SK-N-SH (cell line): ENCODE measurements at regions not wholly inside any gene's neighbourhood (a gene's known extent, or its start where the extent isn't known, plus 50 kb on each side); places are given as distances from the start of the nearest gene placed in this dataset.

Experiments
- CTCF ChIA-PET: fragments of 300-600, 350-600 bp; formaldehyde crosslinking; extraction: SDS; loops from one replicate; lab custom pipeline; 2021; lab: Yijun Ruan, JAX
- POLR2A ChIA-PET: fragments of 350-600 bp; sonication (Branson Sonifier 250); formaldehyde crosslinking; extraction: SDS; loops from one replicate; lab custom pipeline; 2020; ENCODE audit warnings: antibody characterized with exemption, inconsistent platforms; lab: Yijun Ruan, JAX
- DNase-seq: peaks from one replicate; pipeline ENCODE4 v3.0.0; 2012
- H2AFZ ChIP-seq: fragments of 200-600 bp; sonication (generic); 2 replicates; pipeline ENCODE4 v1.8.1; 2016; ENCODE audit warnings: antibody characterized with exemption, mild to moderate bottlenecking, low read depth
- H3F3A ChIP-seq: fragments of 200-600 bp; sonication (generic); replicated peaks from 2 replicates; pipeline ENCODE3; 2016; ENCODE audit warnings: antibody characterized with exemption, mild to moderate bottlenecking; ENCODE audit not compliant: insufficient read depth
- H3K27ac ChIP-seq, 2 experiments: fragments of 200-500 bp in 1 of 2; fragments of 200-600 bp in 1 of 2; sonication (Bioruptor generic) in 1 of 2; sonication (generic), shearing (Covaris generic) in 1 of 2; 2 replicates each; pipeline versions ENCODE4 v1.5.1 to v1.6.1; 2014 to 2016; ENCODE audit warnings: low read depth in 2 of 2, inconsistent platforms in 1 of 2, low read length in 1 of 2, mild to moderate bottlenecking in 1 of 2, mixed read lengths in 1 of 2
- H3K27me3 ChIP-seq: fragments of 200-600 bp; sonication (generic), shearing (Covaris generic); 2 replicates; pipeline ENCODE4 v1.6.1; 2016; ENCODE audit warnings: mixed run types; ENCODE audit not compliant: insufficient read depth
- H3K36me3 ChIP-seq, 2 experiments: fragments of 200-500 bp in 1 of 2; fragments of 200-600 bp in 1 of 2; sonication (Bioruptor generic) in 1 of 2; sonication (generic) in 1 of 2; replicated peaks in 1 of 2; 2 replicates each; pipeline versions ENCODE3 to v1.5.1; 2014 to 2016; ENCODE audit warnings: low read length in 1 of 2, mild to moderate bottlenecking in 1 of 2; ENCODE audit not compliant: insufficient read depth in 2 of 2, control insufficient read depth in 1 of 2
- H3K4me1 ChIP-seq, 2 experiments: fragments of 200-500 bp in 1 of 2; fragments of 200-600 bp in 1 of 2; sonication (Bioruptor generic) in 1 of 2; sonication (generic), shearing (Covaris generic) in 1 of 2; 2 replicates each; pipeline versions ENCODE4 v1.5.1 to v1.6.1; 2014 to 2016; ENCODE audit warnings: low read depth in 1 of 2, low read length in 1 of 2, mixed run types in 1 of 2; ENCODE audit not compliant: insufficient read depth in 2 of 2, control insufficient read depth in 1 of 2
- H3K4me2 ChIP-seq: fragments of 200-600 bp; sonication (generic), shearing (Covaris generic); 2 replicates; pipeline ENCODE4 v1.6.1; 2017; ENCODE audit warnings: mixed run types
- H3K4me3 ChIP-seq, 2 experiments: fragments of 200-500 bp in 1 of 2; fragments of 200-600 bp in 1 of 2; sonication (Bioruptor generic) in 1 of 2; sonication (generic), shearing (Covaris generic) in 1 of 2; 2 replicates each; pipeline versions ENCODE4 v1.5.1 to v1.8.1; 2014 to 2016; ENCODE audit warnings: low read depth in 2 of 2, inconsistent platforms in 1 of 2, low read length in 1 of 2, mild to moderate bottlenecking in 1 of 2, mixed read lengths in 1 of 2, moderate library complexity in 1 of 2
- H3K79me2 ChIP-seq: fragments of 200-600 bp; sonication (generic); 2 replicates; pipeline ENCODE4 v1.8.1; 2017; ENCODE audit warnings: mild to moderate bottlenecking; ENCODE audit not compliant: insufficient read depth
- H3K9ac ChIP-seq: fragments of 200-600 bp; sonication (generic); 2 replicates; pipeline ENCODE4 v1.6.1; 2017; ENCODE audit warnings: mixed run types
- H3K9me2 ChIP-seq: fragments of 200-600 bp; sonication (generic); 2 replicates; pipeline ENCODE4 v1.6.1; 2017; ENCODE audit warnings: mixed run types
- H3K9me3 ChIP-seq: fragments of 200-600 bp; sonication (generic); 2 replicates; pipeline ENCODE4 v1.6.1; 2017; ENCODE audit warnings: mixed run types, mild to moderate bottlenecking, moderate library complexity
- H4K20me1 ChIP-seq: fragments of 200-600 bp; sonication (generic); 2 replicates; pipeline ENCODE4 v1.6.1; 2017; ENCODE audit warnings: mild to moderate bottlenecking, mixed run types; ENCODE audit not compliant: insufficient read depth
- CHD2 ChIP-seq: fragments of 150-350 bp; IDR thresholded peaks from 2 replicates; pipeline ENCODE4 v1.6.1; 2018; ENCODE audit warnings: low read length; ENCODE audit not compliant: partially characterized antibody
- ELF1 ChIP-seq: IDR thresholded peaks from 2 replicates; pipeline ENCODE4 v1.4.0; 2012
- EP300 ChIP-seq, 2 experiments: IDR thresholded peaks; 2 replicates each; pipeline versions ENCODE4 v1.4.0 to v1.6.1; 2012; ENCODE audit warnings: borderline replicate concordance in 1 of 2, low read depth in 1 of 2, low read length in 1 of 2
- EZH2phosphoT487 ChIP-seq: fragments of 200-600 bp; sonication (generic); IDR thresholded peaks from 2 replicates; pipeline ENCODE4 v1.6.1; 2017; ENCODE audit warnings: low read depth, mixed run types, mild to moderate bottlenecking, antibody characterized with exemption, moderate library complexity, borderline replicate concordance
- FOXJ3 ChIP-seq: sonication (generic); formaldehyde crosslinking; IDR thresholded peaks from 2 replicates; pipeline ENCODE4 v1.5.1; 2020; ENCODE audit warnings: mild to moderate bottlenecking, missing genetic modification reagents
- GATA2 ChIP-seq: sonication (generic); formaldehyde crosslinking; IDR thresholded peaks from 2 replicates; pipeline ENCODE4 v1.5.0; 2020; ENCODE audit warnings: mild to moderate bottlenecking, missing genetic modification reagents
- NFIC ChIP-seq: IDR thresholded peaks from 2 replicates; pipeline ENCODE4 v1.4.0; 2012; ENCODE audit warnings: borderline replicate concordance
- PBX3 ChIP-seq: IDR thresholded peaks from 2 replicates; pipeline ENCODE4; 2012
- REST ChIP-seq: IDR thresholded peaks from 2 replicates; pipeline ENCODE4 v1.6.1; 2012; ENCODE audit warnings: mild to moderate bottlenecking, low read depth, low read length, moderate library complexity
- RFX5 ChIP-seq: IDR thresholded peaks from 2 replicates; pipeline ENCODE4 v1.6.1; 2012; ENCODE audit warnings: mild to moderate bottlenecking, improper control_type of control experiment, low read length
- RXRA ChIP-seq: IDR thresholded peaks from 2 replicates; pipeline ENCODE4 v1.4.0; 2012; ENCODE audit warnings: low read depth, mild to moderate bottlenecking, borderline replicate concordance
- SIN3A ChIP-seq: IDR thresholded peaks from 2 replicates; pipeline ENCODE4 v1.6.1; 2012; ENCODE audit warnings: low read depth, mild to moderate bottlenecking, low read length, moderate library complexity, borderline replicate concordance
- TAF1 ChIP-seq: IDR thresholded peaks from 2 replicates; pipeline ENCODE4 v1.6.1; 2012; ENCODE audit warnings: low read depth, mild to moderate bottlenecking, low read length, moderate library complexity, borderline replicate concordance
- TEAD4 ChIP-seq: IDR thresholded peaks from 2 replicates; pipeline ENCODE4 v1.4.0; 2012; ENCODE audit warnings: mild to moderate bottlenecking, borderline replicate concordance; ENCODE audit not compliant: insufficient read depth
- USF2 ChIP-seq: fragments of 150-350 bp; IDR thresholded peaks from 2 replicates; pipeline ENCODE4 v1.6.1; 2017; ENCODE audit warnings: antibody characterized with exemption, low read length, low read depth, borderline replicate concordance
- YY1 ChIP-seq: IDR thresholded peaks from 2 replicates; pipeline ENCODE4 v1.4.0; 2012; ENCODE audit warnings: low read depth, mild to moderate bottlenecking
- WGBS: methylation state at CpG from one replicate; pipeline ENCODE4 v1.1.6; 2017; ENCODE audit warnings: low lambda C conversion rate; 5-methylcytosine and 5-hydroxymethylcytosine counted together

GRCh38 chr10:44674536-44675386, 236.4 kb upstream of the TMEM72 start (continued):
- TF ChIP-seq RFX5 (no peak), EP300 (IDR thresholded peaks at IDR 0.05; ENCODE audit: borderline replicate concordance in 1 of 2, low read depth in 1 of 2, low read length in 1 of 2) (no peak), REST (no peak), GATA2 (no peak), TEAD4 (no peak), SIN3A (no peak)

GRCh38 chr10:44675387-44675874, 235.7 kb upstream of the TMEM72 start:
- Histone ChIP-seq H3K4me1 (no peaks in the 10 kb centered on the region), H3K27me3 (peaks cover 5% of the 10 kb centered on the region; the same call in 1 of the 2 replicates), H3K9me3 (no peaks in the 10 kb centered on the region), H3K36me3 (no peaks in the 10 kb centered on the region), H3F3A (no peaks in the 10 kb centered on the region), H3K9me2 (no peaks in the 10 kb centered on the region), H3K79me2 (no peaks in the 10 kb centered on the region), H2AFZ (no peak overlapping the region), H3K4me3 (no peak overlapping the region), H3K4me2 (no peak overlapping the region), H4K20me1 (no peaks in the 10 kb centered on the region), H3K9ac (no peak overlapping the region), H3K27ac (no peak overlapping the region)
- DNase-seq: no peak
- POLR2A ChIA-PET: no interaction called here
- WGBS: 0% methylated on average over 2 of the region's 2 CpGs
- CTCF ChIA-PET: no interaction called here
- TF ChIP-seq ELF1 (no peak), YY1 (no peak), TAF1 (no peak), EZH2phosphoT487 (no peak), FOXJ3 (CRISPR knock-in tag) (no peak), SIN3A (no peak), PBX3 (no peak), CHD2 (no peak), USF2 (no peak), RXRA (no peak), NFIC (no peak)
